ENCODE measurements at regions not wholly inside any gene's neighbourhood (a gene's known extent, or its start where the extent isn't known, plus 50 kb on each side); places are given as distances from the start of the nearest gene placed in this dataset.

DNA sequence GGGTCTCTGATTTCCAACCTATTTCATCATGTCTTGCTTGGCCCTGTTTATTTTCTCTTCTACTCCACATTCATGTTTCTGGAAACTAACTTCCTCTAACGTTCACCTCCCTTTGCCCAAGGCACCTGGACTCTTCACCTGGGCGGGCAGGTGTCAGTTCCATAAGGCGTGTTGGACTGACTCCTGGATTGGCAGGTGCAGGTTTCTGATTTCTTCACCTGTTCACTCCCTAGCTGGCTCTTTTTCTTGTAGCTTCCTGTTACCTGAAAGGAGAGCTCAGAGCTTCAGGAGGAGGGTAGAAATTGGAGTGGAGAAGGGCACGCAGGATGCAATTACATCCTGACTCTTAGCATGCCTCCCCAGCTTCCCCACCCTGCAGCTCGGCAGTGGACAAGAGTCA, 350.8 kb upstream of the KLF3 start:
- no peak for TF ChIP-seq SMC3 (IDR thresholded peaks at IDR 0.05; ENCODE audit: low read depth, low read length)
- no peak for TF ChIP-seq MAFK (IDR thresholded peaks at IDR 0.05; ENCODE audit: low read depth, low read length)
- TF ChIP-seq, protein P1, sequence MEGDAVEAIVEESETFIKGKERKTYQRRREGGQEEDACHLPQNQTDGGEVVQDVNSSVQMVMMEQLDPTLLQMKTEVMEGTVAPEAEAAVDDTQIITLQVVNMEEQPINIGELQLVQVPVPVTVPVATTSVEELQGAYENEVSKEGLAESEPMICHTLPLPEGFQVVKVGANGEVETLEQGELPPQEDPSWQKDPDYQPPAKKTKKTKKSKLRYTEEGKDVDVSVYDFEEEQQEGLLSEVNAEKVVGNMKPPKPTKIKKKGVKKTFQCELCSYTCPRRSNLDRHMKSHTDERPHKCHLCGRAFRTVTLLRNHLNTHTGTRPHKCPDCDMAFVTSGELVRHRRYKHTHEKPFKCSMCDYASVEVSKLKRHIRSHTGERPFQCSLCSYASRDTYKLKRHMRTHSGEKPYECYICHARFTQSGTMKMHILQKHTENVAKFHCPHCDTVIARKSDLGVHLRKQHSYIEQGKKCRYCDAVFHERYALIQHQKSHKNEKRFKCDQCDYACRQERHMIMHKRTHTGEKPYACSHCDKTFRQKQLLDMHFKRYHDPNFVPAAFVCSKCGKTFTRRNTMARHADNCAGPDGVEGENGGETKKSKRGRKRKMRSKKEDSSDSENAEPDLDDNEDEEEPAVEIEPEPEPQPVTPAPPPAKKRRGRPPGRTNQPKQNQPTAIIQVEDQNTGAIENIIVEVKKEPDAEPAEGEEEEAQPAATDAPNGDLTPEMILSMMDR (conservative IDR thresholded peaks at IDR 0.05; ENCODE audit: low read depth, low read length) = no peak
- no peak for TF ChIP-seq POLR2A (IDR thresholded peaks at IDR 0.05; ENCODE audit: low read depth, low read length)
- no peak for TF ChIP-seq BHLHE40 (IDR thresholded peaks at IDR 0.05; ENCODE audit: low read depth, low read length)
- no peak for TF ChIP-seq RAD21 (IDR thresholded peaks at IDR 0.05; ENCODE audit: low read length)
- TF ChIP-seq NFE2L2 (IDR thresholded peaks at IDR 0.05; ENCODE audit: low read depth, low read length) = no peak
- no peak for TF ChIP-seq MAZ (IDR thresholded peaks at IDR 0.05; ENCODE audit: borderline replicate concordance, low read depth, low read length)
- TF ChIP-seq RCOR1 (IDR thresholded peaks at IDR 0.05; ENCODE audit: insufficient replicate concordance, low read length) = no peak
- no peak for TF ChIP-seq CEBPB (IDR thresholded peaks at IDR 0.05; ENCODE audit: low read depth, low read length)

Measured in IMR-90 (cell line).